PC-3 (cell line): ENCODE measurements at regions not wholly inside any gene's neighbourhood (a gene's known extent, or its start where the extent isn't known, plus 50 kb on each side); places are given as distances from the start of the nearest gene placed in this dataset.

Experiments
- ATAC-seq: fragments of 200-7000 bp; cut with Tn5 transposase; 2 replicates; pipeline ENCODE4 v1.9.1; 2020; ENCODE audit warnings: mild to moderate bottlenecking, moderate library complexity
- BruUV-seq: library from RNA; stranded (reverse); fragments of 400-500 nt; replicated peaks from 2 replicates; lab custom pipeline; 2021; lab: Mats Ljungman, UMichigan
- CTCF ChIA-PET: fragments of 300-600 bp; sonication (Branson Sonifier 250); formaldehyde crosslinking; loops from one replicate; lab custom pipeline; 2022; ENCODE audit warnings: antibody characterized with exemption; lab: Charles Lee
- POLR2A ChIA-PET: fragments of 300-600 bp; sonication (Branson Sonifier 250); formaldehyde crosslinking; loops from one replicate; lab custom pipeline; 2022; ENCODE audit warnings: antibody characterized with exemption; ENCODE audit not compliant: unreplicated experiment; lab: Charles Lee
- DNase-seq: peaks from one replicate; pipeline ENCODE4 v3.0.0-alpha.2; 2015
- H2AFZ ChIP-seq: fragments of 300-600 bp; sonication (generic); 2 replicates; pipeline ENCODE4 v1.6.0; 2016; ENCODE audit warnings: antibody characterized with exemption, low read length
- H3F3A ChIP-seq: fragments of 300-600 bp; sonication (generic); one replicate; pipeline ENCODE4 v1.6.0; 2017; ENCODE audit warnings: antibody characterized with exemption, low read length, control low read depth, mild to moderate bottlenecking; ENCODE audit not compliant: unreplicated experiment
- H3K27ac ChIP-seq: fragments of 300-600 bp; sonication (generic); 2 replicates; pipeline ENCODE4 v1.5.1; 2016; ENCODE audit warnings: mild to moderate bottlenecking, low read length
- H3K27me3 ChIP-seq: fragments of 300-600 bp; sonication (generic); 2 replicates; pipeline ENCODE4 v1.6.1; 2016; ENCODE audit warnings: low read length, mixed read lengths
- H3K36me3 ChIP-seq: fragments of 300-600 bp; sonication (generic); 2 replicates; pipeline ENCODE4 v1.6.1; 2016; ENCODE audit warnings: low read depth, mixed run types, low read length, mixed read lengths
- H3K4me1 ChIP-seq: fragments of 300-600 bp; sonication (generic); 2 replicates; pipeline ENCODE4 v1.5.1; 2016; ENCODE audit warnings: low read length; ENCODE audit not compliant: insufficient read depth
- H3K4me2 ChIP-seq: fragments of 300-600 bp; sonication (generic); 2 replicates; pipeline ENCODE4 v1.6.0; 2016; ENCODE audit warnings: low read length
- H3K4me3 ChIP-seq: fragments of 300-600 bp; sonication (generic); 2 replicates; pipeline ENCODE4 v1.5.1; 2016; ENCODE audit warnings: mild to moderate bottlenecking, low read length, mixed read lengths
- H3K79me2 ChIP-seq: fragments of 300-600 bp; sonication (generic); 2 replicates; pipeline ENCODE4 v1.6.1; 2017; ENCODE audit warnings: low read length, mixed read lengths
- H3K9ac ChIP-seq: fragments of 300-600 bp; sonication (generic); 2 replicates; pipeline ENCODE4 v1.6.0; 2016; ENCODE audit warnings: mild to moderate bottlenecking, low read length
- H3K9me2 ChIP-seq: fragments of 300-600 bp; sonication (generic); replicated peaks from 2 replicates; pipeline ENCODE4 v1.6.1; 2016; ENCODE audit warnings: mixed run types, low read length, mixed read lengths
- H3K9me3 ChIP-seq: fragments of 300-600 bp; sonication (generic); 2 replicates; pipeline ENCODE4 v1.6.1; 2016; ENCODE audit warnings: low read length, mixed read lengths
- H4K20me1 ChIP-seq: fragments of 300-600 bp; sonication (generic); 2 replicates; pipeline ENCODE4 v1.6.1; 2016; ENCODE audit warnings: low read length, mixed read lengths
- EZH2 ChIP-seq: fragments of 300-600 bp; sonication (generic); IDR thresholded peaks from one replicate; pipeline ENCODE4 v1.6.1; 2017; ENCODE audit warnings: antibody characterized with exemption, mild to moderate bottlenecking, low read length; ENCODE audit not compliant: unreplicated experiment
- EZH2phosphoT487 ChIP-seq: fragments of 300-600 bp; sonication (generic); IDR thresholded peaks from 2 replicates; pipeline ENCODE4 v1.6.1; 2018; ENCODE audit warnings: mild to moderate bottlenecking, antibody characterized with exemption, low read length, borderline replicate concordance
- intact Hi-C: fragments of 100-400 bp; cut with micrococcal nuclease; formaldehyde crosslinking; loops from 2 replicates; pipeline ENCODE4 v1.9.0; 2023
- TF ChIP-seq, protein P1 (sequence below): fragments of 300-600 bp; sonication (generic); conservative IDR thresholded peaks from 2 replicates; pipeline ENCODE4 v1.5.1; 2017; ENCODE audit warnings: antibody characterized with exemption, low read depth, mild to moderate bottlenecking, low read length

DNA sequence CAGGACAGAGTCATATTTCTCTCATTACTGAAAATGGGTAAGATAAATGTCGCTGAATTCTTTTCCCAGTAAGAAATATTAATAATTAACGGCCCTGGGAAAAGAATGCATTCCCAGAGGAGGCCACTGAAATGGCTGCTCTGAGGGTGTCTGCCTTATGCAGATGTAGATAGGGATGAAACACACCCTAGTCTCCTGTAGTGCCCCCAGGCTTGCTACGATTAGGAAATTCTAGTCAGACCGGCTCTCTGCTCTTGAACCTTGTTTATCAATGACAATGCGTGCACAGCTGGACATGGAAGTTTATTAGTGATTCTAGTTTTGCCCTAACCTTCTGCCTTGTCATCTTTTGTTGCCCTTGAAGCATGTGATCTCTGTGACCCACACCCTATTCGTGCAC lies 291.1 kb downstream of the ZNF248 start:
- ChIA-PET CTCF (no interaction called here), POLR2A (no interaction called here)
- Histone ChIP-seq H3K4me3 (no peak overlapping the region), H3K27me3 (no peaks in the 10 kb centered on the region), H3K79me2 (no peaks in the 10 kb centered on the region), H3K9me3 (0 out of 2 replicates have a peak, but pooled peaks cover 5% of the 10 kb centered on the region), H3K4me2 (no peak overlapping the region), H4K20me1 (no peaks in the 10 kb centered on the region), H3K9me2 (0 out of 2 replicates have a peak, but pooled peaks cover 3% of the 10 kb centered on the region), H3K9ac (no peak overlapping the region), H3K4me1 (peaks cover 9% of the 10 kb centered on the region), H3F3A (no peaks in the 10 kb centered on the region), H2AFZ (no peak overlapping the region), H3K36me3 (no peaks in the 10 kb centered on the region), H3K27ac (no peak overlapping the region)
- TF ChIP-seq EZH2phosphoT487 (no peak), EZH2 (no peak)
- TF ChIP-seq, protein P1, sequence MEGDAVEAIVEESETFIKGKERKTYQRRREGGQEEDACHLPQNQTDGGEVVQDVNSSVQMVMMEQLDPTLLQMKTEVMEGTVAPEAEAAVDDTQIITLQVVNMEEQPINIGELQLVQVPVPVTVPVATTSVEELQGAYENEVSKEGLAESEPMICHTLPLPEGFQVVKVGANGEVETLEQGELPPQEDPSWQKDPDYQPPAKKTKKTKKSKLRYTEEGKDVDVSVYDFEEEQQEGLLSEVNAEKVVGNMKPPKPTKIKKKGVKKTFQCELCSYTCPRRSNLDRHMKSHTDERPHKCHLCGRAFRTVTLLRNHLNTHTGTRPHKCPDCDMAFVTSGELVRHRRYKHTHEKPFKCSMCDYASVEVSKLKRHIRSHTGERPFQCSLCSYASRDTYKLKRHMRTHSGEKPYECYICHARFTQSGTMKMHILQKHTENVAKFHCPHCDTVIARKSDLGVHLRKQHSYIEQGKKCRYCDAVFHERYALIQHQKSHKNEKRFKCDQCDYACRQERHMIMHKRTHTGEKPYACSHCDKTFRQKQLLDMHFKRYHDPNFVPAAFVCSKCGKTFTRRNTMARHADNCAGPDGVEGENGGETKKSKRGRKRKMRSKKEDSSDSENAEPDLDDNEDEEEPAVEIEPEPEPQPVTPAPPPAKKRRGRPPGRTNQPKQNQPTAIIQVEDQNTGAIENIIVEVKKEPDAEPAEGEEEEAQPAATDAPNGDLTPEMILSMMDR, result no peak
- DNase-seq (no peak), ATAC-seq (no peak)
- intact Hi-C loops, result no loop called here
- no TSS peak for BruUV-seq

DNA sequence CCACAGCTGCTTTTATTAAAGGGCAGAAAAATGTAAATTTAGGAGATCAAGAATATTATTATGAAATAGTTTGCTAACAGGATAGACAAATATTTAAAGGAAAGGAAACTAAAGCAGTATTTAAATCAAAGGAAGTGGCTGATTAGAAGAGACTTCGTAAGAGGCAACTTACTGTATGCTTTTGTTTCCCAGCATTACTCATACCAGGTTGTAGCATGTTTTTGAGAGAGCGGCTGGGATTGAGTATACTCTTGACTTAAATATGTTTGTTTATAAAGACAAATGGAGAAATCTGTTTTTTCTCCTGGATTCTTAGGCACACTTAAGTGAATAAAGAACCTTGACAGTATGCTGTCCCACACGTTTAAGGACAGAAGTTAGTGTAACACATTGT lies 293.7 kb downstream of the ZNF248 start:
- Histone ChIP-seq H3K4me3 (no peak overlapping the region), H3K4me1 (peaks cover 9% of the 10 kb centered on the region), H3K9me3 (0 out of 2 replicates have a peak, but pooled peaks cover 2% of the 10 kb centered on the region), H3K36me3 (no peaks in the 10 kb centered on the region), H3K9me2 (0 out of 2 replicates have a peak, but pooled peaks cover 3% of the 10 kb centered on the region), H4K20me1 (no peaks in the 10 kb centered on the region), H3K4me2 (peak overlapping the region; percentile 2), H3K27ac (no peak overlapping the region), H3K79me2 (no peaks in the 10 kb centered on the region), H3F3A (no peaks in the 10 kb centered on the region), H3K9ac (no peak overlapping the region), H3K27me3 (no peaks in the 10 kb centered on the region), H2AFZ (peak overlapping the region; percentile 16)
- peak; percentile 89 for ATAC-seq
- no peak for TF ChIP-seq EZH2
- no peak for TF ChIP-seq EZH2phosphoT487
- TF ChIP-seq, protein P1, result no peak
- BruUV-seq, result no TSS peak
- peak; percentile 69 for DNase-seq
- POLR2A ChIA-PET, result no interaction called here
- intact Hi-C loops, result no loop called here
- CTCF ChIA-PET, result no interaction called here

DNA sequence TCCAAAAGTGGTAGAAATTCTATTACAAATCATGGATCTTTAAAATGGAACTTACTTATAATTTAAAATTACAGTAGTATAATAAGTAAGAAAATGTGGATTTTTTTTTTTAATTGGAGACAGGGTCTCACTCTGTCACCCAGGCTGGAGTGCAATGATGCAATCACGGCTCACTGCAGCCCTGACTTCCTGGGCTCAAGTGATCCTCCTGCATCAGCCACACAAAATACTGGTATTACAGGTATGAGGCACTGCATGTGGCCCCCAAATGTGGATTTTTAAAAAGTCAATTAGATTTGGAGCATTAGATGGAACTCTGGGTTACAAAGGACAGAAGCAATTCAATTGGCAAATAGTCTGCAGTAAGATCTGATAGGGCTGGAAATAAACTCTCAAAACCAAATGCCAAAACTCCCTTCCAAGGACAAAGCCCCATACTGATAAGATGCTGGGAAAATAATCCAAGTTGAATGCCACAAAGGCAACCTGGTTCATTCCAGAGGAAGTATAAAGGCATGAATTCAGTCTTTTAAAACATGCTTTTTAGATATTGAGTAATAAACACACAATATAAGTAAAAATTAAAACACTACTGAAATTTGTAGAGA lies 294.2 kb downstream of the ZNF248 start:
- ATAC-seq, result no peak
- H3F3A ChIP-seq, result no peaks in the 10 kb centered on the region
- H2AFZ ChIP-seq, result peak overlapping the region; percentile 16; the same call in 1 of the 2 replicates
- H3K4me3 ChIP-seq, result no peak overlapping the region
- no peak overlapping the region for H3K27ac ChIP-seq
- no peaks in the 10 kb centered on the region for H3K79me2 ChIP-seq
- peak overlapping the region; percentile 2 for H3K4me2 ChIP-seq
- TF ChIP-seq, protein P1, result no peak
- TF ChIP-seq EZH2phosphoT487 (no peak), EZH2 (no peak)
- H3K9ac ChIP-seq, result no peak overlapping the region
- DNase-seq, result peak; percentile 36
- ChIA-PET CTCF (no interaction called here), POLR2A (no interaction called here)
- intact Hi-C loops, result no loop called here
- H4K20me1 ChIP-seq, result no peaks in the 10 kb centered on the region
- BruUV-seq, result no TSS peak
- no peaks in the 10 kb centered on the region for H3K9me3 ChIP-seq
- no peaks in the 10 kb centered on the region for H3K9me2 ChIP-seq
- H3K27me3 ChIP-seq, result no peaks in the 10 kb centered on the region
- H3K4me1 ChIP-seq, result peaks cover 9% of the 10 kb centered on the region
- H3K36me3 ChIP-seq, result no peaks in the 10 kb centered on the region
